Ectodermal cell (in vitro differentiated cells): ENCODE measurements at regions not wholly inside any gene's neighbourhood (a gene's known extent, or its start where the extent isn't known, plus 50 kb on each side); places are given as distances from the start of the nearest gene placed in this dataset.

Source experiments
- H3K27ac ChIP-seq: 2 replicates; pipeline ENCODE4 v1.7.0; 2013; ENCODE audit warnings: mild to moderate bottlenecking, low read depth, low read length; ENCODE audit not compliant: insufficient read depth, poor library complexity, severe bottlenecking
- H3K27me3 ChIP-seq: 2 replicates; pipeline ENCODE4 v1.7.0; 2013; ENCODE audit warnings: mild to moderate bottlenecking, low read length; ENCODE audit not compliant: insufficient read depth, control insufficient read depth, poor library complexity, severe bottlenecking
- H3K36me3 ChIP-seq: one replicate; pipeline ENCODE4 v1.7.0; 2013; ENCODE audit warnings: low read length; ENCODE audit not compliant: control insufficient read depth, insufficient read depth
- H3K4me1 ChIP-seq: one replicate; pipeline ENCODE4 v1.7.0; 2013; ENCODE audit warnings: low read length; ENCODE audit not compliant: control insufficient read depth, insufficient read depth
- H3K4me3 ChIP-seq: 2 replicates; pipeline ENCODE4 v1.7.0; 2013; ENCODE audit warnings: low read depth, low read length, control low read depth; ENCODE audit not compliant: insufficient read depth
- H3K9me3 ChIP-seq: 2 replicates; pipeline ENCODE4 v1.7.0; 2013; ENCODE audit warnings: mild to moderate bottlenecking, low read length, moderate library complexity; ENCODE audit not compliant: control insufficient read depth
- WGBS, 2 experiments: methylation state at CpG; one replicate each; pipeline ENCODE4 v1.1.7; 2013; ENCODE audit warnings: missing lambda C conversion rate in 2 of 2; 5-methylcytosine and 5-hydroxymethylcytosine counted together

GRCh38 chr2:199108056-199108455 is 349.7 kb downstream of the SATB2 start:
- H3K27ac ChIP-seq, result no peak overlapping the region
- H3K4me3 ChIP-seq, result no peak overlapping the region
- no peaks in the 10 kb centered on the region for H3K36me3 ChIP-seq
- no peaks in the 10 kb centered on the region for H3K27me3 ChIP-seq
- H3K4me1 ChIP-seq, result no peaks in the 10 kb centered on the region
- H3K9me3 ChIP-seq, result no peaks in the 10 kb centered on the region
- 83% methylated on average over 1 of the region's 1 CpG; no CpG with 5 or more reads in 1 of the 2 experiments for WGBS, 2 experiments

- no peaks in the 10 kb centered on the region for H3K27me3 ChIP-seq
- no peaks in the 10 kb centered on the region for H3K36me3 ChIP-seq
- no peaks in the 10 kb centered on the region for H3K9me3 ChIP-seq
- 76 to 80% methylated on average over 1 to 2 of the region's 3 CpGs for WGBS, 2 experiments
- no peaks in the 10 kb centered on the region for H3K4me1 ChIP-seq
- no peak overlapping the region for H3K4me3 ChIP-seq
- H3K27ac ChIP-seq, result no peak overlapping the region
Observed at GRCh38 chr2:199105826-199106225, 351.9 kb downstream of the SATB2 start.

GRCh38 chr2:199101487-199101886 is 356.3 kb downstream of the SATB2 start:
- H3K27me3 ChIP-seq, result no peaks in the 10 kb centered on the region
- H3K9me3 ChIP-seq, result no peaks in the 10 kb centered on the region
- no peaks in the 10 kb centered on the region for H3K36me3 ChIP-seq
- H3K4me3 ChIP-seq, result no peak overlapping the region
- H3K4me1 ChIP-seq, result no peaks in the 10 kb centered on the region
- WGBS, 2 experiments, result 92% methylated on average over 3 of the region's 3 CpGs
- H3K27ac ChIP-seq, result no peak overlapping the region

GRCh38 chr2:199100326-199101110 is 357.2 kb downstream of the SATB2 start:
- WGBS, 2 experiments, result 77 to 84% methylated on average over 3 to 4 of the region's 4 CpGs
- H3K4me1 ChIP-seq, result no peaks in the 10 kb centered on the region
- no peaks in the 10 kb centered on the region for H3K27me3 ChIP-seq
- no peak overlapping the region for H3K27ac ChIP-seq
- H3K4me3 ChIP-seq, result no peak overlapping the region
- H3K36me3 ChIP-seq, result no peaks in the 10 kb centered on the region
- H3K9me3 ChIP-seq, result no peaks in the 10 kb centered on the region

GRCh38 chr2:199092419-199092818 is 365.3 kb downstream of the SATB2 start:
- H3K36me3 ChIP-seq, result no peaks in the 10 kb centered on the region
- no peak overlapping the region for H3K4me3 ChIP-seq
- H3K4me1 ChIP-seq, result no peaks in the 10 kb centered on the region
- H3K27me3 ChIP-seq, result no peaks in the 10 kb centered on the region
- H3K9me3 ChIP-seq, result no peaks in the 10 kb centered on the region
- WGBS, 2 experiments, result 89 to 95% methylated on average over 2 of the region's 2 CpGs
- no peak overlapping the region for H3K27ac ChIP-seq

GRCh38 chr2:199085261-199085660 is 372.5 kb downstream of the SATB2 start:
- H3K27ac ChIP-seq, result no peak overlapping the region
- WGBS, 2 experiments, result 91 to 94% methylated on average over 4 to 5 of the region's 5 CpGs

GRCh38 chr2:199070322-199070949 is 387.3 kb downstream of the SATB2 start:
- 83 to 90% methylated on average over 1 of the region's 1 CpG for WGBS, 2 experiments
- H3K4me3 ChIP-seq, result no peak overlapping the region
- no peaks in the 10 kb centered on the region for H3K9me3 ChIP-seq
- no peaks in the 10 kb centered on the region for H3K4me1 ChIP-seq
- no peak overlapping the region for H3K27ac ChIP-seq
- H3K27me3 ChIP-seq, result no peaks in the 10 kb centered on the region
- H3K36me3 ChIP-seq, result no peaks in the 10 kb centered on the region

More at GRCh38 chr2:199085261-199085660, 372.5 kb downstream of the SATB2 start:
- Histone ChIP-seq H3K36me3 (no peaks in the 10 kb centered on the region), H3K9me3 (no peaks in the 10 kb centered on the region), H3K4me1 (no peaks in the 10 kb centered on the region), H3K27me3 (no peaks in the 10 kb centered on the region), H3K4me3 (no peak overlapping the region)

GRCh38 chr2:199064201-199064600 is 393.5 kb downstream of the SATB2 start:
- H3K27ac ChIP-seq, result no peak overlapping the region
- H3K27me3 ChIP-seq, result no peaks in the 10 kb centered on the region
- H3K9me3 ChIP-seq, result no peaks in the 10 kb centered on the region
- WGBS, 2 experiments, result 97 to 100% methylated on average over 1 to 2 of the region's 2 CpGs
- no peaks in the 10 kb centered on the region for H3K36me3 ChIP-seq
- H3K4me1 ChIP-seq, result no peaks in the 10 kb centered on the region
- H3K4me3 ChIP-seq, result no peak overlapping the region

GRCh38 chr2:199057936-199058335 is 399.8 kb downstream of the SATB2 start:
- Histone ChIP-seq H3K36me3 (no peaks in the 10 kb centered on the region), H3K27me3 (no peaks in the 10 kb centered on the region), H3K27ac (no peak overlapping the region), H3K4me3 (no peak overlapping the region), H3K4me1 (no peaks in the 10 kb centered on the region), H3K9me3 (peaks cover 2% of the 10 kb centered on the region)
- WGBS, 2 experiments, result 94 to 100% methylated on average over 1 of the region's 2 CpGs

GRCh38 chr2:199055336-199055735 is 402.4 kb downstream of the SATB2 start:
- Histone ChIP-seq H3K27ac (no peak overlapping the region), H3K9me3 (peaks cover 2% of the 10 kb centered on the region), H3K4me1 (no peaks in the 10 kb centered on the region), H3K4me3 (no peak overlapping the region), H3K36me3 (no peaks in the 10 kb centered on the region), H3K27me3 (no peaks in the 10 kb centered on the region)
- 89 to 100% methylated on average over 1 of the region's 2 CpGs for WGBS, 2 experiments
